GM18870 (cell line): ENCODE measurements at regions not wholly inside any gene's neighbourhood (a gene's known extent, or its start where the extent isn't known, plus 50 kb on each side); places are given as distances from the start of the nearest gene placed in this dataset.
A peak's percentile ranks its signal among the peaks of the same experiment; 100 is the strongest.
"Not testable (repeated sequence)": the region's sequence is repeated elsewhere in the genome, so short reads cannot be mapped to it uniquely, and the experiment has no call there.

ENCODE experiments used
- ATAC-seq: cut with Tn5 transposase; IDR thresholded peaks from one replicate; pipeline ENCODE4 v1.9.1; 2021; ENCODE audit warnings: moderate library complexity; ENCODE audit not compliant: unreplicated experiment

GRCh38 chr6:155580904-155581303 lies 125.3 kb upstream of the NOX3 start:
- no peak for ATAC-seq

GRCh38 chr6:155578251-155578650 lies 122.6 kb upstream of the NOX3 start:
- ATAC-seq: no peak

- no peak for ATAC-seq
These were observed 106.3 kb upstream of the NOX3 start for GRCh38 chr6:155561966-155562364.

- no peak for ATAC-seq
These were observed 105.8 kb upstream of the NOX3 start for GRCh38 chr6:155561257-155561965.

GRCh38 chr6:155549928-155550327 lies 94.3 kb upstream of the NOX3 start:
- no peak for ATAC-seq

- no peak for ATAC-seq
These were observed 93.6 kb upstream of the NOX3 start for GRCh38 chr6:155549028-155549798.

GRCh38 chr6:155548576-155548975 lies 92.9 kb upstream of the NOX3 start:
- ATAC-seq: no peak

- no peak for ATAC-seq
These were observed 89.0 kb upstream of the NOX3 start for GRCh38 chr6:155544677-155545076.

GRCh38 chr6:155543166-155543847 lies 87.7 kb upstream of the NOX3 start:
- ATAC-seq: no peak

GRCh38 chr6:155542036-155542435 lies 86.4 kb upstream of the NOX3 start:
- ATAC-seq: no peak

GRCh38 chr6:155538708-155539390 lies 83.2 kb upstream of the NOX3 start:
- ATAC-seq: no peak

- no peak for ATAC-seq
These were observed 79.0 kb upstream of the NOX3 start for GRCh38 chr6:155534678-155535077.

- peak; percentile 67 for ATAC-seq
These were observed 74.7 kb upstream of the NOX3 start for GRCh38 chr6:155530219-155530834.

- not testable (repeated sequence) for ATAC-seq
These were observed 74.2 kb upstream of the NOX3 start for GRCh38 chr6:155529814-155530213.

GRCh38 chr6:155528982-155529453 lies 73.4 kb upstream of the NOX3 start:
- no peak for ATAC-seq

- ATAC-seq: no peak
These were observed 72.7 kb upstream of the NOX3 start for GRCh38 chr6:155528335-155528734.

- no peak for ATAC-seq
These were observed 71.8 kb upstream of the NOX3 start for GRCh38 chr6:155527443-155527842.

- ATAC-seq: no peak
These were observed 68.4 kb upstream of the NOX3 start for GRCh38 chr6:155523821-155524651.

- no peak for ATAC-seq
These were observed 66.1 kb upstream of the NOX3 start for GRCh38 chr6:155521719-155522118.

GRCh38 chr6:155520078-155520477 lies 64.4 kb upstream of the NOX3 start:
- no peak for ATAC-seq
